ENCODE measurements at regions not wholly inside any gene's neighbourhood (a gene's known extent, or its start where the extent isn't known, plus 50 kb on each side); places are given as distances from the start of the nearest gene placed in this dataset.

DNA sequence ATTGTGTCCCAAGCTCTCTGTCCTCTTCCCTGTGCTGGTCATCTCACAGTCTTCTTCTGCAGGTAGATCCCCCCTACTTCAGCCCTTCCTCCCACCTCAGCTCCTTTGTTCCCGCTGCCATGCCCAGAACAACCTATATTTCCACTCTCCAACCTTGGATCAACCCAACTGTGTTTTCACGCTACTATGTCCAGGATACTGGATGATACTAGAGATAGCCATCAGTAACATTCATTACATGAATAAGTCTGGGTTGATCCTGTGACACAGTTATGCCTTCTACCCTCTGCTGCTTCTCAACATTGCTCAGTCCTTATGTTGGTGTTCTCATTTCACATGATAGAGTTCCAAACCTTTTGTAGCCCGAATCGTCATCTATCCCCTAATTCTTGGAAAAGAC, 286.4 kb downstream of the ZEB1 start:
- no peaks in the 10 kb centered on the region for H4K20me1 ChIP-seq (ENCODE audit: control insufficient read depth, extremely low read depth, insufficient read depth, low read length)
- H3K9me1 ChIP-seq (ENCODE audit: control insufficient read depth, extremely low read depth, insufficient read depth, low read length) = peaks cover 3% of the 10 kb centered on the region
- H3K4me3 ChIP-seq (ENCODE audit: control insufficient read depth in 2 of 3, extremely low read depth in 1 of 3, insufficient read depth in 2 of 3, low read depth in 1 of 3, low read length in 3 of 3) = no peak overlapping the region
- dilution Hi-C loops (cut with MboI; ENCODE audit: extremely low pct_ligation_motif_present, low sequenced_read_pairs) = no loop called here
- FAIRE-seq (no peak), DNase-seq (ENCODE audit: low read depth, low spot score) (no peak)
- no peaks in the 10 kb centered on the region for H3K9me3 ChIP-seq (ENCODE audit: control insufficient read depth, low read depth, low read length)
- no peaks in the 10 kb centered on the region for H3K79me2 ChIP-seq (ENCODE audit: control insufficient read depth, insufficient read depth, low read length)
- no peak overlapping the region for H3K9ac ChIP-seq (ENCODE audit: control insufficient read depth, extremely low read depth, insufficient read depth, low read length)
- no peak overlapping the region for H3K27ac ChIP-seq (ENCODE audit: control insufficient read depth, insufficient read depth, low read length)
- H3K36me3 ChIP-seq (ENCODE audit: control insufficient read depth in 2 of 2, extremely low read depth in 1 of 2, insufficient read depth in 2 of 2, low read length in 2 of 2) = no peaks in the 10 kb centered on the region
- no peak overlapping the region for H3K4me2 ChIP-seq (ENCODE audit: control insufficient read depth, extremely low read depth, insufficient read depth, low read depth, low read length)
- no peak overlapping the region for H2AFZ ChIP-seq (ENCODE audit: control insufficient read depth, low read length)
- peaks cover 10% of the 10 kb centered on the region for H3K4me1 ChIP-seq (ENCODE audit: control insufficient read depth, extremely low read depth, insufficient read depth, low read length)
- no peaks in the 10 kb centered on the region for H3K27me3 ChIP-seq (ENCODE audit: control insufficient read depth, extremely low read depth, insufficient read depth, low read length)
- no peak for TF ChIP-seq EZH2 (IDR thresholded peaks at IDR 0.05; ENCODE audit: low read length)
- TF ChIP-seq, protein P1, sequence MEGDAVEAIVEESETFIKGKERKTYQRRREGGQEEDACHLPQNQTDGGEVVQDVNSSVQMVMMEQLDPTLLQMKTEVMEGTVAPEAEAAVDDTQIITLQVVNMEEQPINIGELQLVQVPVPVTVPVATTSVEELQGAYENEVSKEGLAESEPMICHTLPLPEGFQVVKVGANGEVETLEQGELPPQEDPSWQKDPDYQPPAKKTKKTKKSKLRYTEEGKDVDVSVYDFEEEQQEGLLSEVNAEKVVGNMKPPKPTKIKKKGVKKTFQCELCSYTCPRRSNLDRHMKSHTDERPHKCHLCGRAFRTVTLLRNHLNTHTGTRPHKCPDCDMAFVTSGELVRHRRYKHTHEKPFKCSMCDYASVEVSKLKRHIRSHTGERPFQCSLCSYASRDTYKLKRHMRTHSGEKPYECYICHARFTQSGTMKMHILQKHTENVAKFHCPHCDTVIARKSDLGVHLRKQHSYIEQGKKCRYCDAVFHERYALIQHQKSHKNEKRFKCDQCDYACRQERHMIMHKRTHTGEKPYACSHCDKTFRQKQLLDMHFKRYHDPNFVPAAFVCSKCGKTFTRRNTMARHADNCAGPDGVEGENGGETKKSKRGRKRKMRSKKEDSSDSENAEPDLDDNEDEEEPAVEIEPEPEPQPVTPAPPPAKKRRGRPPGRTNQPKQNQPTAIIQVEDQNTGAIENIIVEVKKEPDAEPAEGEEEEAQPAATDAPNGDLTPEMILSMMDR (optimal IDR thresholded peaks at IDR 0.05 in 1 of 3, IDR thresholded peaks at IDR 0.05 in 1 of 3, conservative IDR thresholded peaks at IDR 0.05 in 1 of 3; ENCODE audit: extremely low read depth in 1 of 3, insufficient read depth in 2 of 3, low read length in 3 of 3) = no peak

DNA sequence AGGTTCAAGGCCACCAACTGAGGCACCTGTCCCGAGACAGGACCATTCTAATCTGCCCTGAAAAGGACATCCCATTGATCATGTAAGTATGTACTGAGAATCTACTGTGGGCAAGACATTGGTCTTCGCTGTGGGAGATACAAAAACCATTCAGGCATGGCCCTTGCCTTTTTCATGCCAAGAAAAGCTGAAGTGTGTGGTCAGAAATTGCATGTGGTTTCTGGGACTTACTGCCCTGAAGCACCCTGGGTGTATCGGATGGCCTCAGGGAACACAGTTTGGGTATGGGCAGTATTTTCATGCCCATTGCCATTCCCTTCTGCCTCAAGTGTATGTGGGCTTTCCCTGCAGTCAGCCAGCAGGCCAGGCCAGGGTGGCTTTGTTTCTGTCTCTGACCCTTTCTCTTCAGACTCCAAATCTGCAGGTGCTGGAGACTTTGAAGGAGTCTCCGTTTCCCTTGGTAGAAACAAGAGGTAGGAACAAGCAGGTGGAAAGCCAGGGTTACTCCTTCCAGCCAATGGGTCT, 285.7 kb downstream of the ZEB1 start:
- H3K9me3 ChIP-seq (ENCODE audit: control insufficient read depth, low read depth, low read length) = no peaks in the 10 kb centered on the region
- H3K4me2 ChIP-seq (ENCODE audit: control insufficient read depth, extremely low read depth, insufficient read depth, low read depth, low read length) = no peak overlapping the region
- H3K36me3 ChIP-seq (ENCODE audit: control insufficient read depth in 2 of 2, extremely low read depth in 1 of 2, insufficient read depth in 2 of 2, low read length in 2 of 2) = no peaks in the 10 kb centered on the region
- no peak overlapping the region for H2AFZ ChIP-seq (ENCODE audit: control insufficient read depth, low read length)
- no peak for TF ChIP-seq EZH2 (IDR thresholded peaks at IDR 0.05; ENCODE audit: low read length)
- TF ChIP-seq, protein P1 (optimal IDR thresholded peaks at IDR 0.05 in 1 of 3, IDR thresholded peaks at IDR 0.05 in 1 of 3, conservative IDR thresholded peaks at IDR 0.05 in 1 of 3; ENCODE audit: extremely low read depth in 1 of 3, insufficient read depth in 2 of 3, low read length in 3 of 3) = no peak
- no peak for DNase-seq (ENCODE audit: low read depth, low spot score)
- dilution Hi-C loops (cut with MboI; ENCODE audit: extremely low pct_ligation_motif_present, low sequenced_read_pairs) = no loop called here
- no peaks in the 10 kb centered on the region for H3K79me2 ChIP-seq (ENCODE audit: control insufficient read depth, insufficient read depth, low read length)
- peaks cover 10% of the 10 kb centered on the region for H3K4me1 ChIP-seq (ENCODE audit: control insufficient read depth, extremely low read depth, insufficient read depth, low read length)
- FAIRE-seq = no peak
- H3K4me3 ChIP-seq (ENCODE audit: control insufficient read depth in 2 of 3, extremely low read depth in 1 of 3, insufficient read depth in 2 of 3, low read depth in 1 of 3, low read length in 3 of 3) = no peak overlapping the region
- no peak overlapping the region for H3K9ac ChIP-seq (ENCODE audit: control insufficient read depth, extremely low read depth, insufficient read depth, low read length)
- no peak overlapping the region for H3K27ac ChIP-seq (ENCODE audit: control insufficient read depth, insufficient read depth, low read length)
- no peaks in the 10 kb centered on the region for H3K27me3 ChIP-seq (ENCODE audit: control insufficient read depth, extremely low read depth, insufficient read depth, low read length)
- no peaks in the 10 kb centered on the region for H4K20me1 ChIP-seq (ENCODE audit: control insufficient read depth, extremely low read depth, insufficient read depth, low read length)
- peaks cover 3% of the 10 kb centered on the region for H3K9me1 ChIP-seq (ENCODE audit: control insufficient read depth, extremely low read depth, insufficient read depth, low read length)
